ENCODE measurements at regions not wholly inside any gene's neighbourhood (a gene's known extent, or its start where the extent isn't known, plus 50 kb on each side); places are given as distances from the start of the nearest gene placed in this dataset.

DNA sequence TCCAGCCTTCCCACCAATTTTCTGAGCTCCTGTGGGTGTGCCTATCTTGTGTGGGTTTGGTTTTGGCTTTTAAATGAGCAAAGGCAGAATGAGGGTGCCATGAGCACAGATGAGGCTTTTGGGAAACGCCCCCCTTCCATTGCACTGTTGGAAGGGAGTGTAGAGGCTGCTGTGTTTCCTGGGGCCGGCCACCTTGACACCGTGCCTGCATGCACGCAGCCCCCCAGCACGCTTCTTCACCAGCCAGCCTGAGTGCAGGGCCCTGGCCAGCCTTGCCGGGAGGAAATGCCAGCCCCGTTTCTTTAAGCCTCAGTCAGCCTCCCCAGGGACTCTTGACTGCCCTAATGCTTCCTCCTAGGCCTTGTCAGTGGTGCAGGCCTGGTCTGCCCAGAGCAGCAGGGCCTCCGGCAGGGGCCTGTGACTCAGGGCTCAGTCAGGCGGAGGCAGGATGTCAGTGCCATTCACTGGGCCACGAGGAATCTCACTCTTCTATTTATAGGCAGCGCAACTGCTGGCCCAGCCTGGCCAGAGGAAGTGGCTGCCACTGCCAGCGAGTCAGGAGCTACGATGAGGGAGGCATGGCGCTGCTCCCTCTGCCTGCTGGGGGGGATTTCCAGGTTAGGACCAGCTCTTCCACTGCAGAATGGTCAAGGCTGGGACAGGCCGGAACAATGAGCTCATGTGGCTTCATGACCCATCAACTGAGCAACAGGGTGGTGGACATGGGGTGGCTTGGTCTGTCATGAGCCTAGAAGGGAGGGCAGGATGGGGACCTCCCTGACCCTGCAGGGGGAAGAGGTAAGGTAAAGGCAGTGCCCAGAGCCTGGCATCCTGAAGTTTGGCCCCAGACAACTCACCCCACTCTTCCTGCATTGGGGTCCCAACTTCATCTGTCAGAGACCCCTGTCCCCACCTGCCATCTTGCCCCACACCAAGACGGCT is 205.2 kb downstream of the RAB11FIP4 start:
- intact Hi-C loops (cut with DNase I): loop anchor here in 1 of 2 donors (5.0 kb wide), 1 partner anchor 39 kb away; no protein-coding TSS in a partner anchor

DNA sequence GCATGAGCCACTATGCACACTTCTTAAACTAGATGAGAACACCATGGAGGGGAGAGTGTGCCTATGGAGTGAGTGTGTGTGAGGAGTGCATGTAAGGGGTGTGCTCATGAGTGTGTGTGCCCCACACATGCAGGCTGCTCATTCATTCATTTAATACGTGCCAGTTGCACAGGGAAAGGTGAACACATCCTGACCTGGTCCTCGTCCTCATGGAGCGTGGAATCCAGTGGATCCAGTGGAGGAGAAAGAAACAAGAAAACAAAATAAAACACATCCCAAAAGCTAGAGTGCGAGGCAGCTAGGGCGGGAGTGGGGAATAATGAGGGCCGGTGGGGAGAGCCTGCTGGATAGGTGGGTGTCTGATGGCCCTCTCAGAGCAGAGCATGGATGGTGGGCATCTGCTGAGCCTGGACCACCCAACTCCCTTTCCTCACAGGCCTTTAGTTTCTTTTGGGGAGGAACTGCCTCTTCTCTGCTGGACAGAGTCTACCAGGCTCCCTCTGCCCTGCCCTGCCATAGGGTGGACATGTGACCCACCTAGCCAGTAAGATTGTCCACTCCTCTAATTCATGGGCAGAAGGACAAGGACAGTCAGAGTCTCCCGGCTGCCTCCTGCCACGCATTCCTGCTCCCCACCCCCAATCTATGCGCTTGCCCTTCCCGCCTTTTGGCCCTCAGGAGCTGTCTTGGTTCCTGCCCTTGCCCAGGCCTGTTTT is 204.3 kb downstream of the RAB11FIP4 start:
- Histone ChIP-seq H3K27me3 (ENCODE audit: insufficient read depth in 3 of 3, low read length in 2 of 3) (no peaks in the 10 kb centered on the region), H3K4me1 (peaks cover 37% of the 10 kb centered on the region), H3K27ac (peak overlapping the region; percentile 91), H3K9me3 (no peaks in the 10 kb centered on the region), H3K36me3 (ENCODE audit: insufficient read depth in 1 of 2, low read depth in 1 of 2) (no peaks in the 10 kb centered on the region), H3K4me3 (no peak overlapping the region)
- no peak for TF ChIP-seq CTCF (IDR thresholded peaks at IDR 0.05)
- 83 to 89% (median 86%) methylated on average over 10 of the region's 10 CpGs for WGBS, 3 donors
- ATAC-seq: peak in 3 of 4 donors; percentile 12 to 17 (median 12)
- no peak for DNase-seq
- intact Hi-C loops (cut with DNase I): loop anchor here in 1 of 2 donors (5.0 kb wide), 1 partner anchor 39 kb away; no protein-coding TSS in a partner anchor

More for the DNA sequence above, 205.2 kb downstream of the RAB11FIP4 start:
- Histone ChIP-seq H3K36me3 (ENCODE audit: insufficient read depth in 1 of 2, low read depth in 1 of 2) (no peaks in the 10 kb centered on the region), H3K27ac (peak overlapping the region; percentile 91), H3K4me3 (no peak overlapping the region), H3K27me3 (ENCODE audit: insufficient read depth in 3 of 3, low read length in 2 of 3) (no peaks in the 10 kb centered on the region), H3K9me3 (no peaks in the 10 kb centered on the region), H3K4me1 (peaks cover 37% of the 10 kb centered on the region)
- DNase-seq (peak; percentile 84 to 94), ATAC-seq (peak; percentile 92 to 95 (median 92))
- 20 to 28% (median 22%) methylated on average over 15 to 16 of the region's 16 CpGs for WGBS, 3 donors
- TF ChIP-seq CTCF (IDR thresholded peaks at IDR 0.05): no peak

GRCh38 chr17:31595076-31595475 is 203.6 kb downstream of the RAB11FIP4 start:
- DNase-seq (no peak), ATAC-seq (no peak)
- H3K36me3 ChIP-seq (ENCODE audit: insufficient read depth in 1 of 2, low read depth in 1 of 2): no peaks in the 10 kb centered on the region
- peak overlapping the region; percentile 91 for H3K27ac ChIP-seq
- intact Hi-C loops (cut with DNase I): loop anchor here in 1 of 2 donors (5.0 kb wide), 1 partner anchor 38 kb away; no protein-coding TSS in a partner anchor
- H3K4me3 ChIP-seq: no peak overlapping the region
- TF ChIP-seq CTCF (IDR thresholded peaks at IDR 0.05): no peak
- no peaks in the 10 kb centered on the region for H3K9me3 ChIP-seq
- peaks cover 37% of the 10 kb centered on the region for H3K4me1 ChIP-seq
- 87 to 91% (median 89%) methylated on average over 2 of the region's 2 CpGs for WGBS, 3 donors
- H3K27me3 ChIP-seq (ENCODE audit: insufficient read depth in 3 of 3, low read length in 2 of 3): no peaks in the 10 kb centered on the region

- Histone ChIP-seq H3K27ac (peak overlapping the region; percentile 73), H3K9me3 (no peaks in the 10 kb centered on the region), H3K27me3 (ENCODE audit: insufficient read depth in 3 of 3, low read length in 2 of 3) (no peaks in the 10 kb centered on the region), H3K4me1 (peaks cover 37% of the 10 kb centered on the region), H3K4me3 (no peak overlapping the region), H3K36me3 (ENCODE audit: insufficient read depth in 1 of 2, low read depth in 1 of 2) (no peaks in the 10 kb centered on the region)
- TF ChIP-seq CTCF (IDR thresholded peaks at IDR 0.05): no peak
- intact Hi-C loops (cut with DNase I): no loop called here
- WGBS, 3 donors: 87 to 96% (median 88%) methylated on average over 3 of the region's 3 CpGs
- no peak for ATAC-seq
- DNase-seq: no peak
Observed at GRCh38 chr17:31594416-31594815, 202.9 kb downstream of the RAB11FIP4 start.

Data from psoas muscle (tissue), 7 donors.